Right renal cortex interstitium (tissue), 3 donors: ENCODE measurements at regions not wholly inside any gene's neighbourhood (a gene's known extent, or its start where the extent isn't known, plus 50 kb on each side); places are given as distances from the start of the nearest gene placed in this dataset.

Source experiments
- DNase-seq, 3 donors: peaks; one replicate each; pipeline ENCODE4 v3.0.0-alpha.2; 2013; ENCODE audit warnings: low read depth in 3 of 3, low spot score in 2 of 3

- DNase-seq = no peak
These were observed 86.4 kb upstream of the ZKSCAN2 start for GRCh38 chr16:25344006-25344405.

- no peak for DNase-seq
These were observed 83.3 kb upstream of the ZKSCAN2 start for GRCh38 chr16:25340973-25341372.

DNA sequence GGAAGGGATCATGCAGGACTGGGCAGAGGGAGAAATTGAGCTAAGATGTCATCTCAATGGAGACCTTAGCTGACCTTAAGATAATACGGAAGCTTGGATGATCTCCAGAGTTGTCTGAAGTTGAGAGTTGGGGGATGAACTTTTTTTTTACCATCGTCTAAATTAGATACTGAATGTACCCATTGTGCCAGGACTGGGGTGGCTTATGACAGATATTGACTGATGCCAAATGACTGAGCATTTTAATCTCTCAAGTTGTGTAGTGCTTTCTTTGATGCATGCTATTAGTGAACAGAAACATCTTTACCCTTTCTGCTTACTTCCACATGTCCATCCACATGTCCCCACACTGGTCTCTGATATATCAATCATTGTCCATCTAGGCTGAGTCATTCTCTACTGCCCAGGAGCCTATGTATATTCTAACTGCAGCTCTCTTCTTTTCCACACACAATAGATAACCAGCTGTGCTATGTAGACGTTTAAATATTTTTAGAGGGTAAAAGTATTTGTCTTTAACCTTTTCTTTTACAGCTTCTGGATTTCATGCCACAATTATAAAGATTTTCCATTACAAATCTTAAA lies 60.2 kb upstream of the ZKSCAN2 start:
- no peak for DNase-seq

DNA sequence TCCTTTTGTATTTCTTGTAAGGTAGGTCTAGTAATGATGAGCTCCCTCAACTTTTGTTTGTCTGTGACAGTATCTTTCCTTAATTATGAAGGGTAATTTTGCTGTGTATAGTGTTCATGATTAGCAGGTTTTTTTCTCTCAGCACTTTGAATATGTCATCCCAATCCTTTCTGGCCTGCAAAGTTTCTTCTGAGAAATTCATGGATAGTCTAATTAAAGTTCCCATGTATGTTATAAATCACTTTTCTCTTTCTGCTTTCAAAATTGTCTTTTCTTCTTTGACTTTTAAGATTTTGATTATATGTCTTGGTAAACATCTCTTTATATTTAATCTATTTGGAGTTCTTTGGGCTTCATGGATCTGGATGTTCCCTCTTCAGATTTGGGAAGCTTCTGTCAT lies 54.3 kb upstream of the ZKSCAN2 start:
- DNase-seq = no peak

DNA sequence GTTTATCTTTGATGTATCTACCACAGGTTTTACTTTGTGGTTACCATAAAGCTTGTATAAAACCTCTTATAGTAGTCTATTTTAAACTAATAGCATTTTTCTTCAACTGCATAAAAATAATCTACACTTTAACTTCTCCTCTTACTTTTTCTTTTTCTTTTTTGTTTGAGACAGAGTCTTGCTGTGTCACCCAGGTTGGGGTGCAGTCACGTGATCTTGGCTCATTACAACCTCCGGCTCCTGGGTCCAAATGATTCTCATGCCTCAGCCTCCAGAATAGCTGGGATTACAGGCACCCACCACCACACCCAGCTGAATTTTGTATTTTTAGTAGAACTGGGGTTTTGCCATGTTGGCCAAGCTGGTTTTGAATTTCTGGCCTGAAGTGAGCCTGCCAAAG lies 53.4 kb upstream of the ZKSCAN2 start:
- DNase-seq = no peak
